GM20000 (cell line): ENCODE measurements at regions not wholly inside any gene's neighbourhood (a gene's known extent, or its start where the extent isn't known, plus 50 kb on each side); places are given as distances from the start of the nearest gene placed in this dataset.

Experiments used
- DNase-seq: peaks from one replicate; pipeline ENCODE4 v3.0.0; 2012; ENCODE audit warnings: low spot score
- TF ChIP-seq, protein P1 (sequence below): IDR thresholded peaks from 2 replicates; pipeline ENCODE4 v1.5.1; 2012; ENCODE audit warnings: mild to moderate bottlenecking, control low read depth; ENCODE audit errors: extremely low read depth, missing control alignments

DNA sequence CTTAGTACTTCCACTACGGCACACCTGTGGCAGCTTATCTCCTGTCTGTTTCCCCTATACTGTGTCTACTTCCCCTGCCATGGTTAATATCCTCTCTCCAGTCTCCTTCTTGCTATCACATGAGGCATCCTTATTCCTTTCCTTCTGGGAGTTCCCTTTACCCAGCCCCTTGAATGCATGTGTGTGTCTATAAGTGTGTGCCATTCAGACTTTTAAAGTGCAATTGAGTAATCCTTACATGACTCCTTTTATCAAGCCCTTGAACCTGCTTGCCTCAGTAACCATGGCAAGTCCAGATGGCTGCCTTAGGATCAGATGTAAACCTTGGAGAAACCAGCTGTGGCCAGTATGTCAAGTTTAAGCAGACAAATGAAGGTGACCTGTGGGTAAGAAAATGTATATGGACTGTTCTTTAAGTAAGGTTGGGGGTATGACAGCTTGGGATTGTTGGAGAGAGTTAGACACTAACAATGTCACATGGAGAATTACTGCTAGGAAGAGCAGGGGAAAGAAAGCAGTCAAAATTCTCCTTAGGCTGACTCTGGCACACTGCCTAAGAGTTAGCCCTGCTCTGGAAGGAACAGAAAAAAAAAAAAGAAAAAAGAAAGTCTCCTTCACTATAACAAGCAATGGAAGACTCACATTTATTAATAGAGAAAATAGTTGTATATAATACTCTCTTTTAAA lies 142.1 kb downstream of the HINT1 start:
- no peak for DNase-seq
- TF ChIP-seq, protein P1, sequence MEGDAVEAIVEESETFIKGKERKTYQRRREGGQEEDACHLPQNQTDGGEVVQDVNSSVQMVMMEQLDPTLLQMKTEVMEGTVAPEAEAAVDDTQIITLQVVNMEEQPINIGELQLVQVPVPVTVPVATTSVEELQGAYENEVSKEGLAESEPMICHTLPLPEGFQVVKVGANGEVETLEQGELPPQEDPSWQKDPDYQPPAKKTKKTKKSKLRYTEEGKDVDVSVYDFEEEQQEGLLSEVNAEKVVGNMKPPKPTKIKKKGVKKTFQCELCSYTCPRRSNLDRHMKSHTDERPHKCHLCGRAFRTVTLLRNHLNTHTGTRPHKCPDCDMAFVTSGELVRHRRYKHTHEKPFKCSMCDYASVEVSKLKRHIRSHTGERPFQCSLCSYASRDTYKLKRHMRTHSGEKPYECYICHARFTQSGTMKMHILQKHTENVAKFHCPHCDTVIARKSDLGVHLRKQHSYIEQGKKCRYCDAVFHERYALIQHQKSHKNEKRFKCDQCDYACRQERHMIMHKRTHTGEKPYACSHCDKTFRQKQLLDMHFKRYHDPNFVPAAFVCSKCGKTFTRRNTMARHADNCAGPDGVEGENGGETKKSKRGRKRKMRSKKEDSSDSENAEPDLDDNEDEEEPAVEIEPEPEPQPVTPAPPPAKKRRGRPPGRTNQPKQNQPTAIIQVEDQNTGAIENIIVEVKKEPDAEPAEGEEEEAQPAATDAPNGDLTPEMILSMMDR: no peak

DNA sequence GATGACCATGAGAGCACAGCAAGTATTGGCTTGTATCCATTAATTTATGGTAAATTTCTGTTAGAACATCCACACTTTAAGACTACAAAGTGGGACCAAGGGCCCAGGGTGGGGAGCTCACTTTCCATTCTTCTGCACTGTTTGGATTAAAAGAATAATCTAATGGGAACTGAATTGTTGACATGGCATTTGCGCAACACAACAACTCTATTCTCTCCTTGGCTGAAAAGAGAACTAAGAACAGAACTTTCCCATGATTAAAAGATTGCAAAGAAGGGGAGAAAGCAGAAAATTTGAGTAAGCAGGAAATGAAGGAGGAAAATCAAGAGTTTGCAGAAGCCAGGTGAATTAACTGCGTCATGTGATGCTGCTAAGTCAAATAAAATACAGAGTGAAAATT lies 143.4 kb downstream of the HINT1 start:
- DNase-seq: no peak
- TF ChIP-seq, protein P1: no peak

DNA sequence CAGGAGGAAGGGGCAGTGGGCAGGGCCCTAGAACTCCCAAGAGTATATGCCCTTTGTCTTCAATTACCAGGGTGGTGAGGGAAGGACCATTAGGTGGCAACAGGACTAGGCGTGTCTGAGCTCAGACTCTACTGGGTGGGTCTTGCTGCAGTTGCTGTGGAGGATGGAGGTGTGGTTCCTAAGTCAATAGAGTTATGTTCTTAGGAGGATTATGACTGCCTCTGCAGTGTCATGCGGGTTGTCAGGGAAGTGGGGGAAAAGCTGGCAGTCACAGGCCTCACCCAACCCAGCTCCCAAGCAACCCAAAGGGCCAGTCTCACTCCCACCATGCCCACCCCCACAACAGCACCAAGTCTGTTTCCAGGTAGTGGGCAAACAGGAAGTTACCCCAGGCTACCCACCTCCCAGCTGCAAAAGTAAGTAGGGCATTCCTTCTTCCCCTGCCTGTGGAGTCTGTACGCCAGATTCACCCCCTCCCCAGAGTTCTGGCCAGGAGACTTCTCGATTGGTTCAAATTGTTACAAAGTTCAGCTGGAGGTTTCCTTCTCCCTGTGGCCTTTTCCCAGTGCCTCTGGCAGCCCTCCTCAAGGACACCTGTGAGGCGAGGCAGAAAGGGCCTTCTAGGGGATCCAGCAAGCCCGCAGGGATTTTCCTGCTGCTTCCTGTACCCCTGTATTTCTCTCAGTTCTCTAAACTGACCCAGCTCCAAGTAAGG lies 145.3 kb downstream of the HINT1 start:
- no peak for DNase-seq
- TF ChIP-seq, protein P1: no peak

DNA sequence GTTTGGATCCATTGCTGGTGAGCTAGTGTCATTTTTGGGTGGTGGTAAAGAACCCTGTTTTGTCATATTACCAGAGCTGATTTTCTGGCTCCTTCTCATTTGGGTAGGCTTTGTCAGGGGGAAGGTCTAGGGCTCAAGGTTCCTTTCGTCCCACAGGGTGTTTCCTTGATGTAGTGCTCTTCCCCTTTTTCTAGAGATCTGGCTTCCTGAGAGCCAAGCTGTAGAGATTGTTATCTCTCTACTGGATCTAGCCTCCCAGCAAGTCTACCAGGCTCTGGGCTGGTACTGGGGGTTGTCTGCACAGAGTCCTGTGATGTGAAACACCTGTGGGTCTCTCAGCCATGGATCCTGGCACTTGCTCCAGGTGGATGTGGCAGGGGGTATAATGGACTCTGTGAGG lies 145.9 kb downstream of the HINT1 start:
- TF ChIP-seq, protein P1: no peak
- DNase-seq: no peak

DNA sequence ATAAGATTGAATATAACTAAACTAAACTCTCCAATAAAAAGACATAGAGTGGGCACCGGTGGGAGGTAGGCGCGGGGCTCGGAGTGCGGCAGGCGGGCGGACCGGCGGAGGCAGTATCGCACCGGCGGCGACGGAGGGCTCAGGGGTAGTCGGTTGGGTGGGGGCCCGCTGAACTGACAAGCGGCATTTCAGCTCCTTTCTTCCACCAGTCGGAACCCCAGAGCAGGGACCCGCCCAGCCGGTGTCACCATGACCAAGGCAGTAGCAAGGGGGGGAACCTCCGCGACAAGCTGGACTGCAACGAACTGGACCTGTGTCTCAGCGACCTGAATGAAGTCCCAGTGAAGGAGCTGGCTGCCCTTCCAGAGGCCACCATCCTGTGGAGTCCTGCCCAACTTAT lies 156.7 kb downstream of the HINT1 start:
- DNase-seq: no peak
- TF ChIP-seq, protein P1: no peak

DNA sequence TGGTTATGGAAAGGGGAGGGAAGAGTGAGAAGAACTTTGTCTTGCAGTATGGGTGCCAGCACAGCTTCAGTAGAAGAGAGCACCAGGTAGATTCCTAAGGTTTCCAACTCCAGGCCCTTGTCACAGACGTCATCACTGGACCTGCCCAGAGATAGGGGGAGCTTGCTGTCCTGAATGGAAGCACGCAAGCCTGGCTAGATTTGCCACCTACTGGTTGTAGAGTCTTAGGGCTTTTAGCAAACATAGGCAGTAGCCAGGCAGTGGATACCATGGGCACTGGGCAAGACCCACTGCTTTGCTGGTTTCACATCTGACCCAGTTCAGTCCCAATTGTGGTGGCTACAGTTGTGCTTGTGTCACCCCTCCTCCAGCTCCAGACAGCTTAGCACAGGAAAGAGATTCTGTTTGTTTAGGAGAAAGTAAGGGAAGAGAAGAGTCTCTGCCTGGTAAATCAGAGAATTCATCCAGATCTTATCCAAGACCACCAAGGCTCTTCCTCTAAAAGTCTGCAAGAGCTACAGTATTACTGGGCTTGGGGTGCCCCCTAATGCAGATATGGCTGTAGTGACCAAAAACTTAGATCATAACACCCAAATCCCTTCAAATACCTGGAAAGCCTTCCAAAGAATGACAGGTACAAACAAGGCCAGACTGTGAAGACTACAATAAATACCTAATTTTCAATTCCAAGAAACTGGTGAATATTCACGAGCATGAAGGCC lies 158.9 kb downstream of the HINT1 start:
- TF ChIP-seq, protein P1: no peak
- DNase-seq: no peak

DNA sequence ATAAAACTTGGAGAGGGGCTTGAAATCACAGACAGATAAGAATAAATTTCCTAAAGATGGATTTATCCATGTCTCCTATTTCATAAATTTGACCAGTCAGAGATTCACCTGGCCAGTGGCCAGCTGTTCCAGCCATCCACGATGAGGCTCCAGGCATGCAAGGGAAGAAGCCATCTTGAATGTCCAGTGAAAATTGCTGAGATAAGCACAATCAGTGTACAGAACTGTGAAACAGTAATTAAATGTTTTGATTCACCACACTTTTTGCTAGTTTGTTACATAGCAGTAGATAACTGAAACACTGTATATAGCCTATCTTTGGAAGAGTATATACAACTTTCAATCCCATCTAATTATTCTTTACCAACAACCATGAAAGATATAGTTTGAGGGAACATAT lies 163.5 kb downstream of the HINT1 start:
- TF ChIP-seq, protein P1: no peak
- DNase-seq: no peak
